GM23248 (cell line): ENCODE measurements at regions not wholly inside any gene's neighbourhood (a gene's known extent, or its start where the extent isn't known, plus 50 kb on each side); places are given as distances from the start of the nearest gene placed in this dataset.
"Not testable (repeated sequence)": the region's sequence is repeated elsewhere in the genome, so short reads cannot be mapped to it uniquely, and the experiment has no call there.

Source experiments
- DNase-seq: peaks from one replicate; pipeline ENCODE4 v3.0.0-alpha.2; 2015
- H2AFZ ChIP-seq: fragments of 200-600 bp; sonication (generic); 2 replicates; pipeline ENCODE4 v1.6.1; 2016; ENCODE audit warnings: antibody characterized with exemption
- H3F3A ChIP-seq: fragments of 200-600 bp; sonication (generic); 2 replicates; pipeline ENCODE4 v1.6.1; 2016; ENCODE audit warnings: mild to moderate bottlenecking, antibody characterized with exemption, mixed run types; ENCODE audit not compliant: insufficient read depth
- H3K27ac ChIP-seq: fragments of 200-600 bp; sonication (generic); 2 replicates; pipeline ENCODE4 v1.5.1; 2016; ENCODE audit warnings: mild to moderate bottlenecking
- H3K27me3 ChIP-seq: fragments of 200-600 bp; sonication (generic); replicated peaks from 2 replicates; pipeline ENCODE4 v1.6.1; 2016; ENCODE audit warnings: mild to moderate bottlenecking; ENCODE audit not compliant: insufficient read depth
- H3K36me3 ChIP-seq: fragments of 200-600 bp; sonication (generic); 2 replicates; pipeline ENCODE4 v1.6.1; 2016; ENCODE audit warnings: low read depth, mild to moderate bottlenecking
- H3K4me1 ChIP-seq: fragments of 200-600 bp; sonication (generic); 2 replicates; pipeline ENCODE4 v1.6.1; 2016; ENCODE audit warnings: mild to moderate bottlenecking; ENCODE audit not compliant: insufficient read depth
- H3K4me2 ChIP-seq: fragments of 200-600 bp; sonication (generic); one replicate; pipeline ENCODE4 v1.6.1; 2016; ENCODE audit warnings: mild to moderate bottlenecking; ENCODE audit not compliant: unreplicated experiment
- H3K4me3 ChIP-seq: fragments of 200-600 bp; sonication (generic); 2 replicates; pipeline ENCODE4 v1.5.1; 2016; ENCODE audit warnings: mild to moderate bottlenecking
- H3K79me2 ChIP-seq: fragments of 200-600 bp; sonication (generic); 2 replicates; pipeline ENCODE4 v1.6.1; 2016; ENCODE audit warnings: mild to moderate bottlenecking; ENCODE audit not compliant: insufficient read depth
- H3K9ac ChIP-seq: fragments of 200-600 bp; sonication (generic); 2 replicates; pipeline ENCODE4 v1.6.1; 2016; ENCODE audit warnings: mild to moderate bottlenecking
- H3K9me2 ChIP-seq: fragments of 200-600 bp; sonication (generic); 2 replicates; pipeline ENCODE4 v1.6.1; 2016; ENCODE audit warnings: mixed run types, mild to moderate bottlenecking, moderate library complexity; ENCODE audit not compliant: insufficient read depth
- H3K9me3 ChIP-seq: fragments of 200-600 bp; sonication (generic); one replicate; pipeline ENCODE4 v1.6.1; 2017; ENCODE audit warnings: low read depth
- H4K20me1 ChIP-seq: fragments of 200-600 bp; sonication (generic); 2 replicates; pipeline ENCODE4 v1.6.0; 2016; ENCODE audit not compliant: insufficient read depth
- WGBS, 2 experiments: methylation state at CpG; one replicate each; pipeline ENCODE4 v1.1.6; 2015 to 2017; ENCODE audit warnings: low lambda C conversion rate in 2 of 2, low coverage in 1 of 2; ENCODE audit errors: missing lambda C conversion rate in 2 of 2; 5-methylcytosine and 5-hydroxymethylcytosine counted together
- in situ Hi-C: fragments of 300-500 bp; cut with MboI; formaldehyde crosslinking; loops from 2 replicates; pipeline ENCODE4 v1.15.0; 2020

DNA sequence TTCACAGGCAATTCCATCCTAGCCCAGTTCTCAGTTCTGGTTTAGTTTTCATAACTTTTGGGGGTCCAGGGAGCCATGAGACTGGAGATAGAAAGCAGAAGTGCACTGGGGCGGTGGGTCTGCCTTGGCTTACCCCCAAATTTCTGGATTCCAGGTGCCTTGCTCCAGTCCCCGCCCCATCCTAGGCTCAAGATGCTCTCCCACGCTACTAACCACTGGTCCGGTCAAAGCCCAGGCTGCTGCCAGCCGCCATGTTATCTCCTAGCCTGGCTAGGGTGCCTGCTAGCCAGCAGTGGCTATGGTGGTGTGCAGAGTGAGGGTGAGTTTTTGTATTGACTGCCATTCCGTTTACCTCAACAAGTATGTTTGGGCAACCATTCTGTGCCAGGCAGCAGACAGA lies 107.6 kb upstream of the FOXD4L5 start:
- 23 to 34% methylated on average over 5 to 6 of the region's 6 CpGs for WGBS, 2 experiments
- H3K27ac ChIP-seq, H3K36me3 ChIP-seq, H3K9me3 ChIP-seq, H3K9ac ChIP-seq, H3K9me2 ChIP-seq, in situ Hi-C loops, H4K20me1 ChIP-seq, DNase-seq, H3F3A ChIP-seq, H3K4me3 ChIP-seq, H2AFZ ChIP-seq, H3K4me2 ChIP-seq, H3K27me3 ChIP-seq, H3K79me2 ChIP-seq, H3K4me1 ChIP-seq: not testable (repeated sequence)

- in situ Hi-C loops, H3K4me2 ChIP-seq, H3K9me2 ChIP-seq, H3K4me1 ChIP-seq, H3K27me3 ChIP-seq, H3K9ac ChIP-seq, H3K36me3 ChIP-seq, H3K4me3 ChIP-seq, H4K20me1 ChIP-seq, H3K79me2 ChIP-seq, H3K9me3 ChIP-seq, H2AFZ ChIP-seq, H3K27ac ChIP-seq, DNase-seq, H3F3A ChIP-seq: not testable (repeated sequence)
- WGBS, 2 experiments: 49 to 50% methylated on average over 17 of the region's 17 CpGs
These were observed 104.7 kb upstream of the FOXD4L5 start for GRCh38 chr9:65389710-65390109.

DNA sequence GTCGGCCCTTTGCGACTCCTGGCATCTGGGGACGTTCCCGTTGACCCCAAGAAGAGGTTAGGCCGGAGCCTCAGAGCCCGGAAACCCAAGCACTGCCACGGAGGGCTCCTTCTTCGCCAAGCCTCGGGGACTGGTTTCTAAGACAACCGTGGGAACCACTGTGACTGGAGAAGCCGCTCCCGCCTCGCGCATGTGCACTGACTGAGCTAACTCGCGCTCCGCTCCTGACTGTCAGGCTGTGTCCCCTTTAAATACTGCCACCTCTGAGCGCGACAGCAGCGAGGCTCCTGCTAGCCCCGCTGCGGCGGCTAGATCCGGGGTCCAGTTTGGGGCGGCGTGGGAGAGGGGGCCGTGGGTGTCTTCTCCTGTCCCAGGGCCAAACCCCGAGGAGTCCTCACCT lies 104.2 kb upstream of the FOXD4L5 start:
- 81 to 83% methylated on average over 16 to 25 of the region's 28 CpGs for WGBS, 2 experiments

DNA sequence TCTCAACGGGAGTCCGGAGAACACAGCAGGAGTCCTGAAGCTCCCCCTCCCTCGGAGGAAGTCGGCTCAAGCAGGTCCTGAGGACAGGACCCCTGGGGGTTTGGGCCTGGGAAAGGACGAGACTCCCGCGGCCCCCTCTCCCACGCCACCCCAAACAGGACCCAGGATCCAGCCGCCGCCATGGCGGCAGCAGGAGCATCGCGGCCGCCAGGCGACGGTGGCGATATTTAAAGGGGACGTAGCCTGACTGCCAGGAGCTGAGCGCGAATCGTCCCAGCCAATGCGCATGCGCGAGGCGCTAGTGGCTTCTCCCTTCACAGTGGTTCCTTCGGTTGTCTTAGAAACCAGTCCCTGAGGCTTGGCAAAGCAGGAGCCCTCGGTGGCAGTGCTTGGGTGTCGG lies 101.7 kb upstream of the FOXD4L5 start:
- H3K4me1 ChIP-seq, H3K36me3 ChIP-seq, H3F3A ChIP-seq, in situ Hi-C loops, H4K20me1 ChIP-seq, H3K9me3 ChIP-seq, H3K27me3 ChIP-seq, H3K79me2 ChIP-seq, H3K9me2 ChIP-seq, H3K27ac ChIP-seq: not testable (repeated sequence)
- Histone ChIP-seq H3K9ac (peak overlapping the region; percentile 44; the same call in 1 of the 2 replicates), H2AFZ (peak overlapping the region; percentile 43; the same call in 1 of the 2 replicates), H3K4me3 (peak overlapping the region; percentile 58), H3K4me2 (peak overlapping the region; percentile 26)
- peak; percentile 88 for DNase-seq
- WGBS, 2 experiments: 16 to 22% methylated on average over 28 of the region's 28 CpGs

More for the DNA sequence above, 104.2 kb upstream of the FOXD4L5 start:
- DNase-seq, H3K36me3 ChIP-seq, H3K9me3 ChIP-seq, H3K4me1 ChIP-seq, H4K20me1 ChIP-seq, H3K27ac ChIP-seq, H3F3A ChIP-seq, H2AFZ ChIP-seq, H3K4me3 ChIP-seq, H3K9ac ChIP-seq, in situ Hi-C loops, H3K79me2 ChIP-seq, H3K27me3 ChIP-seq, H3K4me2 ChIP-seq, H3K9me2 ChIP-seq: not testable (repeated sequence)

GRCh38 chr9:65386191-65386590 lies 101.2 kb upstream of the FOXD4L5 start:
- H3K4me1 ChIP-seq, H3K9me3 ChIP-seq, H3K27me3 ChIP-seq, H3K79me2 ChIP-seq, H2AFZ ChIP-seq, in situ Hi-C loops, H3F3A ChIP-seq, H3K9me2 ChIP-seq, H3K9ac ChIP-seq, H4K20me1 ChIP-seq, H3K4me3 ChIP-seq, H3K36me3 ChIP-seq, H3K27ac ChIP-seq, H3K4me2 ChIP-seq: not testable (repeated sequence)
- DNase-seq: peak; percentile 5
- 25 to 29% methylated on average over 18 of the region's 18 CpGs for whole genome bisulfite sequencing, 2 experiments

DNA sequence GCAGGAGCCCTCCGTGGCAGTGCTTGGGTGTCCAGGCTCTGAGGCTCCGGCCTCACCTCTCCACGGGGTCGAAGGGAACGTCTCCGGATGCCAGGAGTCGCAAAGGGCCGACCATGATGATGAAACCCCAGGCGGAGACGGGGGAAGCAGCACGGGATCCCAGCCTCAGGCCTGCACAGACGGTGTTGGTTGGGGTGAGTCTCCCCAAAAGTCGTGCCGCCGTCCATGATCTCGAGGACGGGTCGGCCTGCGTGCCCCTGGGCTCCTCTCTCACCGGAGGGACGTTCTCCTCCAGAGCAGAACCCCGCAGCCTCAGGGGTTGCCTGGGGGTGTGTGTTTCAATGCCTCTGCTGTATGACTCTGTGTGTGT lies 100.6 kb upstream of the FOXD4L5 start:
- H3K36me3 ChIP-seq, H3K79me2 ChIP-seq, H3K27ac ChIP-seq, H3K9me2 ChIP-seq, H3K9me3 ChIP-seq, H4K20me1 ChIP-seq, DNase-seq, H3F3A ChIP-seq, H3K4me1 ChIP-seq, in situ Hi-C loops, H2AFZ ChIP-seq, H3K4me2 ChIP-seq, H3K4me3 ChIP-seq, H3K27me3 ChIP-seq, H3K9ac ChIP-seq: not testable (repeated sequence)
- WGBS, 2 experiments: 54 to 58% methylated on average over 21 to 22 of the region's 22 CpGs

DNA sequence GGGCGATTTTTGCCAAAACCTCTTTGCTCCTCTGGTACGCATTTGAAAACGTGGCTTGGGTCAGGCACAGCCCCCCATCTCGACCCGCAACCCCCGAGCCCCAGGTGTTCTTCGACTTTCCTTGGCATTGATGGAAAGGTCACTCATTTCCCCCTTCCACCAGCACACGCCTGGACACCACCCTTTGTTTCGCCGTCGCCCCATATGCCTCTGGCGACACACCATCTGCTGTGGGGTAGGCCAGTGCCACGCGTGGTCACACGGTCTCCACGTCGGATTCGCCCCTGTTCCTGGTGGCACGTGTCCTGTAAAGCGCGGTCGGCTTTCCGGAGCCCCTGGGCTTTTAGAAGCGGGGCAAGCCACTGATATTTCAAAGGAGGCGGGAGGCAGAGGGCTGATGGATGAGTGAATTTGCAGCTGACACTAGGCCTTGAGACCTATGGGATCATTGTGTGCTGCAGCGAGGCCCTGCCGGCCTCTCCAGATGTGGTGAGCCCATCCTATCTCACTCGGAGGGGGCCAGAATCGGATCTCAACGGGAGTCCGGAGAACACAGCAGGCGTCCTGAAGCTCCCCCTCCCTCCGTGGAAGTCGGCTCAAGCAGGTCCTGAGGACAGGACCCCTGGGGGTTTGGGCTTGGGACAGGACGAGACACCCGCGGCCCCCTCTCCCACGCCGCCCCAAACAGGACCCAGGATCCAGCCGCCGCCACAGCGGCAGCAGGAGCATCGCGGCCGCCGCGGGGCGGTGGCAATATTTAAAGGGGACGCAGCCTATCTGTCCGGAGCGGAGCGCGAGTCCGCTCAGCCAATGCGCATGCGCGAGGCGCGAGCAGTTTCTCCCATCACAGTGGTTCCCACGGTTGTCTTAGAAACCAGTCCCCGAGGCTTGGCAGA lies 100.0 kb upstream of the FOXD4L5 start:
- WGBS, 2 experiments: 44 to 51% methylated on average over 51 to 54 of the region's 61 CpGs
- in situ Hi-C loops: not testable (repeated sequence)

More for the DNA sequence above, 100.0 kb upstream of the FOXD4L5 start:
- H4K20me1 ChIP-seq, H3K4me3 ChIP-seq, H3K9ac ChIP-seq, H3K36me3 ChIP-seq, H3K9me2 ChIP-seq, H2AFZ ChIP-seq, H3K4me2 ChIP-seq, DNase-seq, H3K27ac ChIP-seq, H3K27me3 ChIP-seq, H3F3A ChIP-seq, H3K79me2 ChIP-seq, H3K9me3 ChIP-seq, H3K4me1 ChIP-seq: not testable (repeated sequence)
